H1 (cell line): ENCODE measurements at regions not wholly inside any gene's neighbourhood (a gene's known extent, or its start where the extent isn't known, plus 50 kb on each side); places are given as distances from the start of the nearest gene placed in this dataset.

ENCODE experiments used
- PHF8 ChIP-seq: fragments of 200-600 bp; sonication (generic); conservative IDR thresholded peaks from 2 replicates; pipeline ENCODE4 v1.7.1; 2012; ENCODE audit warnings: low read depth, mild to moderate bottlenecking, inconsistent platforms, low read length, moderate library complexity
- SUZ12 ChIP-seq: fragments of 200-600 bp; sonication (generic); IDR thresholded peaks from 2 replicates; pipeline ENCODE4 v1.6.1; 2012; ENCODE audit warnings: mild to moderate bottlenecking, inconsistent platforms, low read length, moderate library complexity, mixed read lengths
- TBP ChIP-seq: IDR thresholded peaks from 2 replicates; pipeline ENCODE4 v1.6.1; 2011; ENCODE audit warnings: low read depth, low read length, improper control_type of control experiment

DNA sequence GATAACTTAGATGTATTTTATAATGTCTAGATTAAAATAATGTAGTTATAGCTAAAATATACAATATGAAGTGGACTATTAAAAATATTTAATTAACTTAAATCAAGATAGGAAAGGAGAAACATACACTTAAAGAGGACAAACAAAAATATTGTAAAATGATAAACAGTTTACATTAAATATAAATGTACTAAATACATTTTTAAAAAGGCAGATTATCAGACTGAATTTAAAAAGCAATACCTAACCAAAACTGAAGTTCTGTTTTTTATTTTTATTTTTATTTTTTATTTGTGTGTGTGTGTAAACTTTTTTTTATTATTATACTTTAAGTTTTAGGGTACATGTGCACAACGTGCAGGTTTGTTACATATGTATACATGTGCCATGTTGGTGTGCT lies 811.6 kb upstream of the INTU start (continued):
- TF ChIP-seq PHF8 (no peak), SUZ12 (no peak), TBP (no peak)
- TF ChIP-seq, all 59 proteins: peak for 0
